ENCODE measurements at regions not wholly inside any gene's neighbourhood (a gene's known extent, or its start where the extent isn't known, plus 50 kb on each side); places are given as distances from the start of the nearest gene placed in this dataset.

- TF ChIP-seq ZNF462 (CRISPR knock-in tag; IDR thresholded peaks at IDR 0.05) (no peak), STAT1 (IDR thresholded peaks at IDR 0.05; ENCODE audit: unreplicated experiment) (no peak), EZH2phosphoT487 (IDR thresholded peaks at IDR 0.05; ENCODE audit: unreplicated experiment) (no peak), CTCF (conservative IDR thresholded peaks at IDR 0.05; ENCODE audit: low read depth in 2 of 2) (no peak), ZNF331 (CRISPR knock-in tag; IDR thresholded peaks at IDR 0.05; ENCODE audit: low read depth) (no peak), CREB1 (CRISPR knock-in tag; IDR thresholded peaks at IDR 0.05; ENCODE audit: low read depth) (no peak), ZNF114 (CRISPR knock-in tag; IDR thresholded peaks at IDR 0.05) (no peak), NANOG (IDR thresholded peaks at IDR 0.05; ENCODE audit: borderline replicate concordance) (no peak), POLR2AphosphoS5 (IDR thresholded peaks at IDR 0.05; ENCODE audit: low read depth) (no peak), JUNB (IDR thresholded peaks at IDR 0.05; ENCODE audit: unreplicated experiment) (no peak), EZH2 (IDR thresholded peaks at IDR 0.05; ENCODE audit: low read depth, unreplicated experiment) (no peak)
Measured at GRCh38 chr13:80883545-80883944, 542.6 kb upstream of the SPRY2 start (continued).
